ENCODE measurements at regions not wholly inside any gene's neighbourhood (a gene's known extent, or its start where the extent isn't known, plus 50 kb on each side); places are given as distances from the start of the nearest gene placed in this dataset.

- TF ChIP-seq EZH2 (IDR thresholded peaks at IDR 0.05; ENCODE audit: low read length, missing control alignments) (no peak), CTCF (conservative IDR thresholded peaks at IDR 0.05 in 1 of 2, IDR thresholded peaks at IDR 0.05 in 1 of 2; ENCODE audit: low read depth in 1 of 2, low read length in 2 of 2) (no peak)
Observed at GRCh38 chr5:23614422-23614821, 107.0 kb downstream of the PRDM9 start.

Data from fibroblast of lung (primary cell).